22Rv1 (cell line): ENCODE measurements at regions not wholly inside any gene's neighbourhood (a gene's known extent, or its start where the extent isn't known, plus 50 kb on each side); places are given as distances from the start of the nearest gene placed in this dataset.

ENCODE experiments used
- H3K27ac ChIP-seq: fragments of 450-650 bp; 2 replicates; pipeline ENCODE4 v1.5.1; 2017
- CTCF ChIP-seq: fragments of 450-650 bp; IDR thresholded peaks from 2 replicates; pipeline ENCODE4 v1.5.1; 2017; ENCODE audit warnings: mild to moderate bottlenecking
- ZFX ChIP-seq: fragments of 450-650 bp; IDR thresholded peaks from 2 replicates; pipeline ENCODE4 v1.6.1; 2017; ENCODE audit warnings: antibody characterized with exemption, borderline replicate concordance

- H3K27ac ChIP-seq = no peak overlapping the region
- TF ChIP-seq ZFX (no peak), CTCF (no peak)
These were observed 51.9 kb upstream of the ZBTB7C start for GRCh38 chr18:48460929-48461583.

GRCh38 chr18:48459465-48459864 lies 50.3 kb upstream of the ZBTB7C start:
- no peak overlapping the region for H3K27ac ChIP-seq
- TF ChIP-seq ZFX (no peak), CTCF (no peak)

- TF ChIP-seq CTCF = no peak
- no peak for TF ChIP-seq ZFX
- no peak overlapping the region for H3K27ac ChIP-seq
These were observed 49.8 kb upstream of the ZBTB7C start for GRCh38 chr18:48459016-48459415.
